Activated CD8-positive, alpha-beta T cell treated with anti-CD3 and anti-CD28 coated beads, Interleukin-2, amount 10 ng/mL, durations not matched to agents 7 days and 5 days (primary cell): ENCODE measurements at regions not wholly inside any gene's neighbourhood (a gene's known extent, or its start where the extent isn't known, plus 50 kb on each side); places are given as distances from the start of the nearest gene placed in this dataset.
"Not testable (repeated sequence)": the region's sequence is repeated elsewhere in the genome, so short reads cannot be mapped to it uniquely, and the experiment has no call there.

ENCODE experiments used
- ATAC-seq: fragments of 150-1000 bp; cut with Tn5 transposase; one replicate; pipeline ENCODE4 v1.10.0; 2021; ENCODE audit warnings: moderate library complexity
- CTCF ChIA-PET: fragments of 350-600 bp; sonication (Branson Sonifier 250); formaldehyde crosslinking; loops from one replicate; lab custom pipeline; 2021; ENCODE audit warnings: antibody characterized with exemption; lab: Charles Lee
- POLR2A ChIA-PET: fragments of 350-600 bp; sonication (Branson Sonifier 250); formaldehyde crosslinking; loops from one replicate; lab custom pipeline; 2021; ENCODE audit warnings: antibody characterized with exemption; lab: Charles Lee
- DNase-seq: peaks from one replicate; pipeline ENCODE4 v3.0.0-alpha.2; 2020
- H3K27ac Mint-ChIP-seq: one replicate; pipeline ENCODE4 v1.8.0; 2021; ENCODE audit warnings: mild to moderate bottlenecking, mixed read lengths
- H3K27me3 Mint-ChIP-seq: one replicate; pipeline ENCODE4 v1.8.0; 2021; ENCODE audit warnings: low read depth, mixed read lengths
- H3K36me3 Mint-ChIP-seq: one replicate; pipeline ENCODE4 v1.8.0; 2021; ENCODE audit warnings: low read depth, mixed read lengths
- H3K4me1 Mint-ChIP-seq: one replicate; pipeline ENCODE4 v1.8.0; 2021; ENCODE audit warnings: low read depth, mixed read lengths
- H3K4me3 Mint-ChIP-seq: one replicate; pipeline ENCODE4 v1.8.0; 2021; ENCODE audit warnings: mild to moderate bottlenecking, mixed read lengths
- H3K9me3 Mint-ChIP-seq: one replicate; pipeline ENCODE4 v1.8.0; 2022; ENCODE audit warnings: mixed read lengths; ENCODE audit not compliant: insufficient read depth

DNA sequence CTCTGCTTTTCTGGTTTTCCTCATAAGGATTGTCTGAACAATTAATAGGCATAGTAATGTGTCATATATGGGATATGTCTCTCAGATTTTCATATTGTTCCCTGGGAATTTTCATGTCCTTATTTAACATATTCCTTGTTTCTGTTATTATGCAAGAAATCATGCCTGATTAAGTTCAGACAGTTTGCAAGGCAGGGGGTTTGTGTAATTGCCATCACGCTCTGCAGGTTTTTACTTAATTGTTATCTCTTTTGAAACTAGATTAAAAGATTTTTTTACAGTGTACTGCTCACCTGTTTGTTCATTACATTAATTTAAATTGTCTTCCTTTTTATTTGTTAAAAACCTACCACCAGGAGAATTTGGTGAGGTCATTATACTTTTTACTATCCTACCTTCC, 1253.2 kb upstream of the PRR20A start:
- no peak for ATAC-seq
- POLR2A ChIA-PET = no interaction called here

GRCh38 chr13:55893540-55893939, 1247.2 kb upstream of the PRR20A start:
- ChIA-PET CTCF (no interaction called here), POLR2A (no interaction called here)
- H3K9me3 Mint-ChIP-seq = peaks cover 20% of the 10 kb centered on the region
- H3K36me3 Mint-ChIP-seq = no peaks in the 10 kb centered on the region
- H3K27ac Mint-ChIP-seq = no peak overlapping the region
- H3K4me1 Mint-ChIP-seq = no peaks in the 10 kb centered on the region
- no peaks in the 10 kb centered on the region for H3K27me3 Mint-ChIP-seq
- ATAC-seq (no peak), DNase-seq (no peak)
- H3K4me3 Mint-ChIP-seq = no peak overlapping the region

More for the DNA sequence above, 1253.2 kb upstream of the PRR20A start:
- Mint-ChIP-seq H3K9me3 (peaks cover 10% of the 10 kb centered on the region), H3K27ac (no peak overlapping the region), H3K27me3 (no peaks in the 10 kb centered on the region), H3K4me1 (no peaks in the 10 kb centered on the region), H3K36me3 (no peaks in the 10 kb centered on the region), H3K4me3 (no peak overlapping the region)
- DNase-seq = no peak
- CTCF ChIA-PET = no interaction called here

- Mint-ChIP-seq H3K4me3 (no peak overlapping the region), H3K9me3 (peaks cover 47% of the 10 kb centered on the region), H3K27me3 (no peaks in the 10 kb centered on the region), H3K27ac (no peak overlapping the region), H3K4me1 (no peaks in the 10 kb centered on the region), H3K36me3 (no peaks in the 10 kb centered on the region)
- ChIA-PET POLR2A (no interaction called here), CTCF (no interaction called here)
- ATAC-seq (no peak), DNase-seq (no peak)
Observed at GRCh38 chr13:55937180-55937579, 1203.5 kb upstream of the PRR20A start.

GRCh38 chr13:55948175-55948574, 1192.5 kb upstream of the PRR20A start:
- H3K4me3 Mint-ChIP-seq = no peak overlapping the region
- no peak overlapping the region for H3K27ac Mint-ChIP-seq
- peaks cover 18% of the 10 kb centered on the region for H3K9me3 Mint-ChIP-seq
- DNase-seq (no peak), ATAC-seq (no peak)
- no peaks in the 10 kb centered on the region for H3K36me3 Mint-ChIP-seq
- H3K27me3 Mint-ChIP-seq = no peaks in the 10 kb centered on the region
- POLR2A ChIA-PET = no interaction called here
- CTCF ChIA-PET = no interaction called here
- H3K4me1 Mint-ChIP-seq = no peaks in the 10 kb centered on the region

DNA sequence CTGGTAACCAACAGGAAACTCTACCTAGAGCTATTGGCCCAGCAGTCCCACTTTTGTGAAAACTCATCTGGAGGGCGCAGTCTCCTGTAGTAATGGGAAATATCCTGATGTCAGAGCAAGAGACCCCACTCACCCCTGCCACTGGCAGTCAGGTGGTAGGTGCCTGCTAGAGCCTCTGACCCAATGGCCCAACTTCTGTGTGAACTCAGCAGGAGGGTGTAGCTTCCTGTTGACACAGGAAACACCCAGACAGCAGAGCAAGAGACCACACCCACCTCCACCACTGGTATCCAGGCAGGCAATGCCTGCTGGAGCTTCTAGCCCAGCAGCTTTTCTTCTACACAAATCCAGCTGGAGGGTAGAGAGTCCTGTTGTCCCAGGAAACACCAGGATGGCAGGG, 1176.8 kb upstream of the PRR20A start:
- DNase-seq (no peak), ATAC-seq (no peak)
- CTCF ChIA-PET = no interaction called here
- POLR2A ChIA-PET = no interaction called here
- Mint-ChIP-seq H3K27ac (no peak overlapping the region), H3K27me3 (no peaks in the 10 kb centered on the region), H3K9me3 (peaks cover 34% of the 10 kb centered on the region), H3K36me3 (no peaks in the 10 kb centered on the region), H3K4me1 (no peaks in the 10 kb centered on the region), H3K4me3 (no peak overlapping the region)

DNA sequence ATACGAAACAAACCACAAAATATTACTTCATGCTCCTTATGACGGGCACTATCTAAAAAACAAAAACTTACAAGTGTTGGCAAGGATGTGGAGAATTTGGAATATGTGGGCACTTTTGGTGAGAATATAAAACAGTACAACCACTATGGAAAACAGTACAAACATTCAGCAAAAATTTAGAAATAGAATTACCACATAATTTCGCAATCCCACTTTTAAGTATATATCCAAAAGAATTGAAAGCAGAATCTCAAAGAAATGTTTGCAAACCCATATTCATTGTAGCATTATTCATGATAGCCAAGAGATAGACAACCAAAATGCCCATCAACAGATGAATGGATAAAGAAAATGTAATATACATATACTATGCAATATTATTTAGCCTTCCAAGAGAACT, 1173.7 kb upstream of the PRR20A start:
- Mint-ChIP-seq H3K4me1 (no peaks in the 10 kb centered on the region), H3K36me3 (no peaks in the 10 kb centered on the region), H3K27ac (no peak overlapping the region), H3K27me3 (no peaks in the 10 kb centered on the region), H3K4me3 (no peak overlapping the region), H3K9me3 (peaks cover 19% of the 10 kb centered on the region)
- DNase-seq (no peak), ATAC-seq (no peak)
- CTCF ChIA-PET = no interaction called here
- POLR2A ChIA-PET = no interaction called here

DNA sequence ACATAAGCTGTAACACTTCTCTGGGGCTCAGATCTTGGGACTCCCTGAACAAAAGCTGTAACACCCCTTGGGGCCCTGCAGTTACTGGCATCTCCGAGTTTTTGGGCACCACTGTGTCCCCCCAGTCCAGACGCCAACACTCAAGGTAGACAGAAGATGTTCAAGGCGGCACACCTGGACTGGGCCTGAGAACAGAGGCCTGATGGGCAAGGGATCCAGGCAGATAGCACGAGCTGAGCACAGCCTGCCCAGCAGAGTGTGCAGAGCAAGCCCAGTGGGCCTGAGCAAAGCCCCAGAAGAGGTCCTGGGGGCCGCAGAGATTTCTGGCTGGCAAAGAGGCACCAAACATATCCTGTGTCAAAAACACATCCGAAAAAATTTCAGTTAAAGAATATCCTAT, 1163.3 kb upstream of the PRR20A start:
- no peak for DNase-seq
- no peak for ATAC-seq
- peaks cover 30% of the 10 kb centered on the region for H3K9me3 Mint-ChIP-seq
- no peaks in the 10 kb centered on the region for H3K36me3 Mint-ChIP-seq
- no peak overlapping the region for H3K4me3 Mint-ChIP-seq
- no peaks in the 10 kb centered on the region for H3K27me3 Mint-ChIP-seq
- no peaks in the 10 kb centered on the region for H3K4me1 Mint-ChIP-seq
- ChIA-PET POLR2A (no interaction called here), CTCF (no interaction called here)
- no peak overlapping the region for H3K27ac Mint-ChIP-seq

- Mint-ChIP-seq H3K4me1 (no peaks in the 10 kb centered on the region), H3K27ac (no peak overlapping the region), H3K36me3 (no peaks in the 10 kb centered on the region), H3K4me3 (no peak overlapping the region), H3K27me3 (no peaks in the 10 kb centered on the region), H3K9me3 (peaks cover 24% of the 10 kb centered on the region)
- DNase-seq (no peak), ATAC-seq (no peak)
- ChIA-PET CTCF (no interaction called here), POLR2A (no interaction called here)
Observed at GRCh38 chr13:55981381-55981780, 1159.3 kb upstream of the PRR20A start.

GRCh38 chr13:55984026-55984425, 1156.7 kb upstream of the PRR20A start:
- H3K4me1 Mint-ChIP-seq, DNase-seq, H3K4me3 Mint-ChIP-seq, H3K36me3 Mint-ChIP-seq, POLR2A ChIA-PET, H3K27me3 Mint-ChIP-seq, H3K27ac Mint-ChIP-seq, ATAC-seq, CTCF ChIA-PET: not testable (repeated sequence)
- H3K9me3 Mint-ChIP-seq = peaks cover 17% of the 10 kb centered on the region

DNA sequence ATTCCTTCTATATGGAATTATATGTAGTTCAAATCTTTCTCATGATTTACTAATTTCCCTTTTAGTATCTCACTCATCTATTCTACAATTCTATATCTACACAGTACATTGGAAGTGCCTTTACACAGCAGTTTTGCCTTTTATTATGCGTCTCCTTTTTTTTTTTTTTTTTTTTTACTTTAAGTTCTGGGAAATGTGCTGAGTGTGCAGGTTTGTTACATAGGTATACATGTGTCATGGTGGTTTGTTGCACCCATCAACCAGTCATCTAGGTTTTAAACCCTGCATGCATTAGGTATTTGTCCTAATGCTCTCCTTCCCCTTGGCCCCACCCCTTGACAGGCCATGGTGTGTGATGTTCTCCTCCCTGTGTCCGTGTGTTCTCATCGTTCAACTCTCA, 1150.1 kb upstream of the PRR20A start:
- Mint-ChIP-seq H3K4me1 (no peaks in the 10 kb centered on the region), H3K4me3 (no peak overlapping the region), H3K36me3 (no peaks in the 10 kb centered on the region), H3K27me3 (no peaks in the 10 kb centered on the region), H3K27ac (no peak overlapping the region), H3K9me3 (peaks cover 21% of the 10 kb centered on the region)
- DNase-seq (no peak), ATAC-seq (no peak)
- ChIA-PET POLR2A (no interaction called here), CTCF (no interaction called here)

GRCh38 chr13:55991666-55992065, 1149.1 kb upstream of the PRR20A start:
- Mint-ChIP-seq H3K4me3 (no peak overlapping the region), H3K9me3 (peaks cover 18% of the 10 kb centered on the region), H3K27ac (no peak overlapping the region), H3K4me1 (no peaks in the 10 kb centered on the region), H3K27me3 (no peaks in the 10 kb centered on the region), H3K36me3 (no peaks in the 10 kb centered on the region)
- DNase-seq (no peak), ATAC-seq (no peak)
- CTCF ChIA-PET = no interaction called here
- POLR2A ChIA-PET = no interaction called here

DNA sequence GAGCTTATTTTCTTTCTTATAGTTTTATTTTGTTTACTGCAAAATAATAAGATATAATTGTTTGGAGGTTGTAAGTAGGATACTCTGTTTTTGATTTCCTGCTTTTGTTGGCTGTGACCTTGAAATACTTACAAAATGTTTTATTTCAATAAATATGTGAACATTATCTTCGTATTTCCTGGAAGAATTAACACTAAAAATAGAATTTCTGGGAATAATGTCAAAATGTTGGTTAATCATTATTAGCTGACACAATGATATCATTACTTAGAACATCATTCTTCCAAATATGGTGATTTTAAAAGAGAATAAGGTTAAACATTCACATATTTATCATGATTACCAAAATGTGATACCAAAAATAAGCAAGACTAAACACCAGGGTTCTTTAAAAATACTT, 1148.6 kb upstream of the PRR20A start:
- ATAC-seq (no peak), DNase-seq (no peak)
- ChIA-PET CTCF (no interaction called here), POLR2A (interaction anchor here (0.5 kb wide), 1 partner anchor 66 kb away, joined by 4 read pairs; no protein-coding TSS in a partner anchor)
- no peaks in the 10 kb centered on the region for H3K36me3 Mint-ChIP-seq
- H3K4me1 Mint-ChIP-seq = no peaks in the 10 kb centered on the region
- peaks cover 18% of the 10 kb centered on the region for H3K9me3 Mint-ChIP-seq
- no peak overlapping the region for H3K4me3 Mint-ChIP-seq
- H3K27ac Mint-ChIP-seq = no peak overlapping the region
- H3K27me3 Mint-ChIP-seq = no peaks in the 10 kb centered on the region

- Mint-ChIP-seq H3K27me3 (no peaks in the 10 kb centered on the region), H3K36me3 (no peaks in the 10 kb centered on the region), H3K4me3 (no peak overlapping the region), H3K4me1 (no peaks in the 10 kb centered on the region), H3K9me3 (peaks cover 36% of the 10 kb centered on the region), H3K27ac (no peak overlapping the region)
- ATAC-seq = no peak
- POLR2A ChIA-PET = no interaction called here
- DNase-seq = no peak
- CTCF ChIA-PET = no interaction called here
Observed at GRCh38 chr13:55999709-56000108, 1141.0 kb upstream of the PRR20A start.
